Suprapubic skin (tissue), 4 donors: ENCODE measurements at regions not wholly inside any gene's neighbourhood (a gene's known extent, or its start where the extent isn't known, plus 50 kb on each side); places are given as distances from the start of the nearest gene placed in this dataset.

Source experiments
- CTCF ChIP-seq, 2 donors: fragments of 200-600 bp in 1 of 2; fragments of 450-650 bp in 1 of 2; sonication (generic) in 1 of 2; IDR thresholded peaks; one replicate each; pipeline ENCODE4 v1.5.1; 2016 to 2019; ENCODE audit warnings: antibody characterized with exemption in 2 of 2, mild to moderate bottlenecking in 1 of 2, moderate library complexity in 1 of 2
- POLR2A ChIP-seq, 2 donors: fragments of 450-650 bp; IDR thresholded peaks; one replicate each; pipeline ENCODE4 v1.6.1; 2017; ENCODE audit warnings: antibody characterized with exemption in 2 of 2, mild to moderate bottlenecking in 2 of 2, moderate library complexity in 2 of 2
- POLR2AphosphoS5 ChIP-seq, 3 donors: sonication (generic); formaldehyde crosslinking; IDR thresholded peaks; one replicate each; pipeline ENCODE4 v1.6.1; 2017; ENCODE audit warnings: antibody characterized with exemption in 3 of 3

GRCh38 chr6:105800871-105801270 lies 285.3 kb upstream of the PRDM1 start:
- TF ChIP-seq CTCF (IDR thresholded peaks at IDR 0.05) (no peak), POLR2A (IDR thresholded peaks at IDR 0.05) (no peak), POLR2AphosphoS5 (IDR thresholded peaks at IDR 0.05) (no peak)
